Tongue (tissue), 1 donor: ENCODE measurements at regions not wholly inside any gene's neighbourhood (a gene's known extent, or its start where the extent isn't known, plus 50 kb on each side); places are given as distances from the start of the nearest gene placed in this dataset.
"Not testable (repeated sequence)": the region's sequence is repeated elsewhere in the genome, so short reads cannot be mapped to it uniquely, and the experiment has no call there.

Experiments used
- DNase-seq: peaks from one replicate; pipeline ENCODE4 v3.0.0-alpha.2; 2015

DNA sequence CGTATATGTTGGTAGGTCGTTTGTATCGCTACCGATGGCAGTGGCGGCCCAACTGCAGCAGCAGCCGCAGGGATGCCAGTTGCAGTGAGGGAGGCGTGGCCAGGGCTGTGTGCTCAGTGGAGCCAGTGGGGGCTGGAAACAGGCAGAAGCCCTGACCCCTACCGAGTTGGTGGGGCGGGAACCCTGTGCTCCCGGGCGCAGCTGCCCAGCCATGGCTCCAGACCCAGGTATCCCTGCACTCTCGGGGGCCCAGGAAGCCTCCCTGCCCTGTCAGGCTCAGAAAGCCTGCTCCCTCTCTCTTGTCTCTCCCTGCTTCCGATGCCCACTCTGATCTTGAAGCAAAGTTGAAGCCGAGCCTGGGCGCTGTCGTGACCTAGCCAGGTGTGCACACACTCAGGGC is 78.6 kb upstream of the ITGB1 start:
- DNase-seq = no peak

DNA sequence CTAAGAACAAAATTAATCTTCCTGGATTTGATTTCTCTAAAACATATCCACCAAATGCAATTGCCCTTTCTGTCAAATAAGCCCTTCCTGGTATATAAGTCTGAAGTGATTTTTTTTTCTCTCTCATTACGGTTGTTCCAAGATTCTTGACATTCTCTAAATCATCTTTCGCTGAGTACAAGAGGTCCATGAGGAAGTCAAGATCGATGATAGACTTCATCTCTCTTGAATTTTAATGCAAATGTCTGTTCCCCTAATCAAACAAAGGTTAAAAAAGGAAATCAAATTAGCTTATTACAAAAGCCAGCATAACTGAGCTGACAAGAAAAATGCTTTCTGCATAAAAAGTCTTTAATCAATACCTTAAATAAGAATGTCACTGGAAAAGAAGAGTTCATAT is 77.4 kb upstream of the ITGB1 start:
- DNase-seq = no peak

DNA sequence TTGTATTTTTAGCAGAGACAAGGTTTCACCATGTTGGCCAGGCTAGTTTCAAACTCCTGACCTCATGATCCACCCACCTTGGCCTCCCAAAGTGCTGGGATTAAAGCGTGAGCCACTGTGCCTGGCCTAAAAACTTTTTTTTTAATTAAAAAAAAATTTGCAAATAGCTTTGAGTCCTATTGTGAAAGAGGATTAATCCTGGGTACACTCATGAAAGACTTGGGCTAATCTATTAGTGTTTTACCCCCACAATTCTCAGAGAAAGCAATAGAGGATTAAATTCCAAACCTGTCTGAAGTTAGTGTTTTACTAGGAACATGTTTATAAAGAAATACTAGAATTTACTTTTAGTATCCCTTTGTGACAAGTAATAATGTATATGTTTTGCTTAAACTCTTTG is 76.9 kb upstream of the ITGB1 start:
- DNase-seq = no peak

DNA sequence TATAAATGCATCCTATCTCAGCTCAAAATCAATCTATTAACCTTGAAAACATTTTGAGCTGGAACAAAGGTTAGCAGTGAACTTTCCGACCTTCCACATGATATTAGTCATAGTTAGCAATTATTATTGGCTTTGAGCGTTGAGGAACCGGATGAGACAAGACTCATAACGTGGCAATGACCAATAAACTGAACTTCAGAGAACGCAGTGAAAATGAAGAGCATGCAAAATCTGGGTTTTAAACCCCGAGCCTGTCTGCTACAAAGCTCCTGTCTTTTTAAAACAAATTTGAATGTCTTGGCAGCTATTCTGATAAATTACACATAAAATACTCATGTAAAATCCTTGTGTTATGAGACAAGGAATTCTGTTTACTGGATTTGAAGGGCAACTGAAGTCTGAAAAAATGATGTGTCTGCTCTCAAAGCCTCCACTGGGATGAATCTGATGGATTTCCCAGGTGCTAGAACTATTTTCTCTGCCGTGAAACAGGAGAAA is 74.7 kb upstream of the ITGB1 start:
- DNase-seq = peak; percentile 38

DNA sequence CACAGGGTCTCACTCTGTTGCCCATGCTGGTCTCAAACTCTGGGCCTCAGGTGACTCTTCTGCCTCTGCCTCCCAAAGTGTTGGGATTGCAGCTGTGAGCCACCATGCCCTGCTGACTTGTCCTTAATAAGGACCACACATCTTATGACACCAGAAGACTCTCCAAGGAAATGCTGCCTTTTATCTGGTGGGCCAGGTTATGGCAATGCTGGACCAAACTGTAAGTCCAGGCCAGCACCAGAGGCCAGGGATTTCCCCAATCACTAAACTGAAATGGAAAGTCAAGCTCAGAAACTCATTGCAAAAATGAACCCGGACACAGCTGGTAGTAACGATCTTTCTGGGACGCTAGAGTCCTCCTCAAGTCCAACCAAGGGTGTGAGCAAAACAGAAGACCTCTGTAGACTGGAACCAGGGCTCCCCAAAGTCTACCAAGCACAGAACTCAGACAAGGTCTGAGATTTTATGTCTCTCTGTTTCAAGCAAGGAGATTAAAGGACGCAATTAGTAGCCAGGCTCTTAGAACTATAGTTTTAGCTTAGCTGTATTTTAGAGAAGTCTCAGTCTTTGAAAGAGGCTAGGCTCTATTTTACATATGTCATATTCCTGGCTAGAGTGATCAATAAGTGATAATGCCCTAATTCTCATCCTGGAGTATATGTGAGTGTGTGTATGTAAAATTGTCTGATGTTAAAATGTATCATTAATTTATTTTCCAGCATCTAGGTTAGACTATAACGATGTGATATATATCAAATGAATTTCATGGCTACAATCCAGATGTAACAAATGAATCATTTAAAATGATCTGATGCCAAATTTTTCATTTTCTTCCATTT is 74.0 kb upstream of the ITGB1 start:
- no peak for DNase-seq

DNA sequence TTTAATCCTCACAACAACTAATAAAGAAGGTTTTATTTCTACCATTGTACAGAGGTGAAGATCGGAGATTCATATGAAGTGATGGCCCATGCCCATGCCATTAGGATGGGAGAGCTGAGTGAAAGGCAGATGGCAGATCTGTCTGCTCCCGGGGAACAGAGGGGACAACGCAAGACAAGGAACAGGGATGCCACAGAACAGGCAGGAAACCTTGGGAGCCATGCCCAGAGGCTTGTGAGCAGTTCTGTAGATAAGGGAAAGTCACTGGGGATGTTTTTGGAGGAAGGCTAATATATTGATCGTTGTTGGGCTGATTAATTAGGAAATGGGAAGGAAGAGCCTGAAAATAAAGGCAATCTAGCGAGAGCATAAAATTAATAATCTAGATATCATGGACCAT is 73.1 kb upstream of the ITGB1 start:
- DNase-seq = no peak

DNA sequence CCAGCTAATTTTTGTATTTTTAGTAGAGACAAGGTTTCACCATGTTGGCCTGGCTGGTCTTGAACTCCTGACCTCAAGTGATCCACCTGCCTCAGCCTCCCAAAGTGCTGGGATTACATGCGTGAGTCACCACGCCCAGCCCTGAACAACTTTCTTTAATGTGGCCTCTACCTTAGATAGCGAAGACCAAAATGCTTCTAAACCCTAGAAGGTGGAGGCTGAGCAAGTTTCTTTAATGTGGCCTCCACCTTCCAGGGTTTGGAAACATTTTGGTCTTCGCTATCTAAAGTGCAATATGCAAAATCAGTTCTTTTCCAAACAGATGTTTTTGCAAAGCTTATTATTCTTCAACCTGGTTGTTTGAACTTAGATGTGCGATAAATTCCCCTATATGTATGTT is 70.5 kb upstream of the ITGB1 start:
- DNase-seq = not testable (repeated sequence)

DNA sequence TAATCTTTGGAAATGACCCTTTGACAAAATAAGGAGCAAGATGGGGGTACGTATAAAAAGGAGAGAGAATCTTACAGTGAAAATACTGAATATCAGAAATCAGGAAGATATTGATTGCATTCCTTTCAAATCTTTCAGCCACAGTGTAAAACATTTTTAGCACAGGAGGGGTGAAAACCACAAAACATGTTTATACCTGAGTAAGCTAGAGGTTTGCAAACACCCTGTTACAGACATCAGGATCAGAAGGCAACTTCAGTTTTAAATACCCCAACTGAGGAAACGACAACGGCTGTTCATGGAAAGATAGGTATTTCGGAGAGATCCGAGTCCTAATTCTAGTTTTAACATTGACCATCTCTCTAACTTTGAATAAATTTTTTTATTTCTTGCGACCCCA is 69.1 kb upstream of the ITGB1 start:
- no peak for DNase-seq

DNA sequence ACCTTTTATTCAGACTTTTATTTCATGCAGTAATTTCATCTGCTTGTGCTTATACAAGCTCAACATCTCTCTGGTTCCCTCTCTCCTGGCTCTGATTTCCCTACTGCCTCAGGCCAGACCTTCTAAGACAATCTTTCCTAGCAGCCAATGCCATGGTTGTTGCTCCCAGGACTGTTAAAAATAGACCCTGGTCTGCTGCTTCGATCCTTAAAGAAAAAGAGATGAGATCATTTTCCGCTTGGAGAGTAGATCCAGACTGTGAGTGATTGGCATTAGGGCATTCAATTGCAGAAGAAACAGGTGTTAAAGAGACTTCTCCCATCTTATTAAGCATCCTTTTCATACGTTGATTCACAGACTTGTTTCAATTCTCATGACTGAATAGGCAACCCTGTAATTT is 68.4 kb upstream of the ITGB1 start:
- DNase-seq = peak; percentile 42

DNA sequence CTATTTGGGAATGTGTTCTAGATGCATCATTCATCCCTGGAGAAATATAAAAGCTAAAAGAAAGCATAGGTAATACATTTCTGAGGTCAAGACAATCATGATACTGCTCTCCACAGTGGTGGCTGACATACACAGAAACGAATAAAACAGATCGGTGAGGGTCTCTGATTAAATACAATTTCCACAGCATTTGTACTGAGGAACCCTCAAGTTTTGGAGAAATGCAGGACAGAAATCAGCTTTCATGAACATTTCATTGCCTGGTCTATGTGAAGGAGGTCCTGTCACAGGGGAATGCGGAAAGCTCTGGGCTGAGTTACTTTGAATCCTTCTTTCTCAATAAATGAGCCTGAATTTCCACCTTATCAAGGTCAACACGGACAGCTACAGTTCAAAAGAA is 67.9 kb upstream of the ITGB1 start:
- DNase-seq = no peak

DNA sequence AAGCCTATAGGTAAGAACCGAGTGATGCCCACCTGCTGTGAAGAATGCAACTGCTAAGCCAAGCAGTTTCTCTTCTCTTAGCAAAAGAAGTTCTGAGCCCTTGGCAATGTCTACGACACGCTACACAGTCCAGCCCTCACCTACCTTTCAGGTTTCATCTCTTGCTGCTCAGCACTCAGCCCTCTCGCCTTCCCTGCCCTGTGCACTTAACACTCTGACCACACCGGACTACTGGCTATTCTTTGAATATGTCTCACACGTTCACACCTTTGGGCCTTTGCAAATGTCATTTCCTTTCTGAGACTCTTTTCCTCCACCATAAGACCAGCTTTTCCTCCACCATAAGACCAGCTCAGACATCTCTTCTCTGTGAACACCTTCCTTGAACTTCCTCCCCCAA is 67.0 kb upstream of the ITGB1 start:
- DNase-seq = no peak

DNA sequence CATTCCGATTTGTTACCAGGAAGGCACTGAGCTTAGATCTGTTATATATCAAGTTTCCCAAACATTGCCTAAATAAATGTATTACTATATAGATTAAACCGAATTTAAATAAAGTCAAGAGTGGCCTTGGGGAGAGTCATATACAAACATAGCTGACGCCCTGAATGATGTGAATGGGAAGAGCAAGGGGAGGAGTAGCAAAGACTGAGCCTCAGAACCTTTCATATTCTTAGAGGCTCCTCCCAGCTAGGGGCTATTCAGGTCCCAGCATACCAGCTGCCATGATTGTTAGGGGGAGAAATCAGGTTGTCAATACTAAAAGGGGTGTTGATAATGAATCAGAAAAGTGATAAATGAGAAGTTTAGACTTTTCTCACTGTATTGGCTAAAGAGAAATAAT is 64.7 kb upstream of the ITGB1 start:
- no peak for DNase-seq

DNA sequence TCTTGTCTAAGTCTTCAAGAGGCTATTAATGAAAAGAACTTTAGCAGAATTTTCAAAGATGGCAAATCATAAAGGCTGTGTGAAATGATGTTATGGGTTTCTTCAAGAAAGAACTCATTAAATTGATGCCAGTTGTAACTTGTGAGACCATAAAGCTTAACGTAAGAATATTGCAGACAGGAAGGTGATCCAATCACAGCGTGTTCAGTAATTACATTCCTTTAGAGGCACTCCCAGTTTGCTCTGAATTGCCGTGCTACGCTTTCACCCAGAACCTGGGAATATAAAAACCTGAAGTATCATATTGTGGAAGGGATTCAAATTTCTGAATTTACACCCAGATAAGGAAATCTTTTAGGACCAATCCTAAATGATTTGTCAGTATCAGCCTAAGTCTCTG is 64.1 kb upstream of the ITGB1 start:
- DNase-seq = no peak

DNA sequence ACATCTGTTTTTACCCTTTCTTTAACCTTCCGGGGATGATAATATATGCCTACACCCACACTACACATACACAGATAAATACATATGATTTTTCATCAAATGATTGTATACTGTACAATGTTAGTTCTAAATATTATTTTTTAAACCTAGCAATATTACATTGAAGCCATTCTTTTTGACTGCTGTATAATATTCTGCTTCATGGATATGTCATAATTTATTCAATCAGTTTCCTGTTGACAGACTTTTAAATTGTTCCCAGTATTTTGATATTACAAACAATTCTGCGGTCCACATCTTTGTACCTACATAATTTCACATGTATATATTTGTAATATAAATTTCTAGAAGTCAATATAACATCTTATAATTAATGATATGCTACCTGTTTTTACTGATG is 59.0 kb upstream of the ITGB1 start:
- DNase-seq = no peak

DNA sequence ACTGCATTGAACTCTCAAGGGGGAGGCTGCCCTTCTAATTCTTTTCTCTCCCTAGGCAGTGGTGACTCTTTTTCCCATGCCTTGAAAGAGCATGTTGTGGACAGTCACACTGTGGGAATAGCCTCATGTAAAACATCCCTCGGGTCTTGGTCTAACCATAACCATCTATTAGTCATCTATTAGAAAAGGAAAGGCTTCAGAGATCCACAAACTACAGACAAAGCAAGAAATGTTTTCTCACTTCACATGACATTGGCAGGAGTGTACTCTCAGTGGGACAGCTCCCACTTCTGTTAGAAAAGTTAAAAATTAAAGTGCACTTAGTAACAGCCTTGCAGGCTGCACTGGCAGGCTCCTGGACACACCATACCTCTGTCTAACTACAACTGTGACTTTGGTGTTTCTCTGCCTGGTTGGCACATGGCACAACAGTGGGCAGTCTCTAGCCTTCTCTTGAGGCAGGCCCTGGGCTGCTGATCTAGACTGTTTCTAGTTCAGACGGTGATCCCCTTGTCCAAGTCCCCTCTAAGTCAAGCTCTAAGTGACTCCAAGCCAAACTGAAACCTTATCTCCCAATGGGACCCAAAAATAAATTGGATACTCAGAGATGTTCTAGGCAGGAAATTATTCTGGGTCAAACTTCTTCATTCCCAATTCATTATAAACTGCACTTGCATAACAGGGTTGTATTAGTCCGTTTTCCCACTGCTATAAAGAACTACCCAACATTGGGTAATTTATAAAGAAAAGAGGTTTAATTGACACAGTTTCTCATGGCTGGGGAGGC is 57.9 kb upstream of the ITGB1 start:
- no peak for DNase-seq

DNA sequence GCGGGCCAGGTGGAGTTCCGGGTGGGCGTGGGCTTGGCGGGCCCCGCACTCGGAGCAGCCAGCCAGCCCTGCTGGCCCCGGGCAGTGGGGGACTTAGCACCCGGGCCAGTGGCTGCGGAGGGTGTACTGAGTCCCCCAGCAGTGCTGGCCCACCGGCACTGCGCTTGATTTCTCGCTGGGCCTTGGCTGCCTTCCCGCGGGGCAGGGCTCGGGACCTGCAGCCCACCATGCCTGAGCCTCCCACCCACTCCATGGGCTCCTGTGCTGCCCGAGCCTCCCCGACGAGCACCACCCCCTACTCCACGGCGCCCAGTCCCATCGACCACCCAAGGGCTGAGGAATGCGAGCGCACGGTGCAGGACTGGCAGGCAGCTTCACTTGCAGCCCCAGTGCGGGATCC is 55.3 kb upstream of the ITGB1 start:
- DNase-seq = not testable (repeated sequence)

DNA sequence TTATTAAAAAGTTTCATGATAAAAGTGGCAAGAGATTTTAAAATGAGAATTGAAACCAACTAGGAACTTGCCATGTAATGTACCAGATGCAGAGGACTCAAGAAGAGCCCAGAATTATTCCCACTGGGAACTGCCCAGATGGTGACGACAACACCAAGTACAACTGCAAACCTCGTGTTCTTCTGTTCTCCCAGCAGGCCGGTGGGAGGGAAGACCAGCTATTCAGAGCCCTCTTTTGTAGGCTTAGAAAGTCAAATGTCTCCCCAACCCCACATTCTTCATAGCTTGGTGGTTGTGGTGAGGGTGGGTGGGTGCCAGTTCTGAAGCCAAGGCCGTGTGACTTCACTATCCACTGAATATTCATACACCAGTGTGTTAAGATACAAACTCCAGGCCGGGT is 54.3 kb upstream of the ITGB1 start:
- DNase-seq = no peak

DNA sequence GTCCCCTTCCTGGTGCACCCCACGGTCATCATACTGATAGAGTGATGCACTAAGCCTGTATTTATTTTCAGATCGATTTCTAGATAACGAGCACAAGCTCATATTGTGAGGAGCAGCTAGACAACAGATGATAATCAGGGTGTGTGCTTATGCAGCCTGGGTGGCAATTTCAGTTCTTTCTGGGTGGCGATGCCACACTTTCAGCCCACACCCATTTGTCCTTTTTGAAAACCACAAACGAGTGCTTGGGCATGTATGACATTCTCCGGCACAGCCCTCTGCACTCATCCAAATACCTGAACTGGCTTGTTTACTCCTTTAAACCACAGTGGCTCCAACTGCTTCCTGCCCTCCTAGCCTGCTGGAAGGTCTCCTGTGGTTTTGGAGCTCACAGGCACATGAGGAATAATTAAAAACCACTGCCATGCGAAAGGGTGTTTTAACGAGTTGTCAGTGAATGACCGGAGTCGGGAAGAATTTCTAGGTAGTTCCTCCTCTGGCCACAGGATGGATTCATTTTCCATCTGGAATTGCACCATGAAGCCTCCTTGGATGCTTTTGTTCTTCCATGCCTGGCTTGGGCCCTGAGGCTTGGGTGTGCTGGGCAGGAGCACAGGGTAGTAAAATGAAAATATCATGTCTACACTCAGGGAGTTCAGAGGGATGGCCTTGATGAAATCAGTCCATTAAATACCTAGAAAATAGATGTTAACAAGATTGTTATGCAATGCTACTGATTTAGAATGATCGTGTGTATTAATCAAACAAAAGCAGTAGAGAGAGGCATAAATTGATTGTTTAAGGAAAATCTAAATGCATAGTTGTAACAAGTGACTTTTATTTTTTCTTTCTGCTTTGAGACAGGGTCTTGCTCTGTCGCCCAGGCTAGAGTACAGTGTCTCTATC is 52.4 kb upstream of the ITGB1 start:
- DNase-seq = no peak

DNA sequence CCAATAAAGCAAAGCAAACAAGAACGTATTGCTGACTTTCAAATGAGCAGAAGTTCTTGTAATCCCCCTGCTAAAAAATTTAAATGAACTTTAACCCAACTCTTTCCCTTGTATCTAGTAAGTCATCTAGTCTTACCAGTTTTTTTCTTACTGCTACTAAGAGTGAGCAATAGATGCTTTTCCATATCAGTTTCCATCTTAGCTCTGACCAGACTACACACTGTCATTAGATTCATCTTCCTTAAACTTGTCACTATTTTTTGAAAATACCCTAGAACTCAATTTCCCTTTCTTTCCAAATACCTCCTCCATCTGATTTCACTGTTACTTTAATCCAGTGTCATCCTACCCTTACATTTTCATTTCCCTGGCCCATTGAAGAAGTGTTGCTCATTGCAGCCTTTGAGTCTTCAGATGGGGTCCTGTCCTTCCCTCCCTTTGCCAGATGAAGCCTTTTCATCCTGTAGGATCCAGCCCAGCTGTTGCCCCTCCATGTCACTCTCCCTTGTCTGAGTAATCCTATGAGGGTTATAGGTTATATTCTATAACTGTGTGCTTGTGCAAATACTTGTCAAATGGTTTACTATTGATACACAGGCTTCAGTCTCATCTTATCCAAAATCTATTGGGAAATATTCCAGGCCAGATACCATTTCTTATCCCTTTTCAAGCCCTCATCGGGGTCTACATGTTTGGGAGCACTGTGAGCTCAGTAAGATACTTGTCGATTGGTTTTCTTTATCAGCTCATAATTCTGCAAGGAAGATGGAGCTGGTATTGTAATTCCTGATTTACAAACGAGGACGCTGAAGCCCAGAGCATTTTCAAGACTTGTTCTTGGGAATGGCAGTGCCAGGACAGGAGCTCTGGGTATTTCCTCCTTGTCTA is 51.5 kb upstream of the ITGB1 start:
- no peak for DNase-seq

DNA sequence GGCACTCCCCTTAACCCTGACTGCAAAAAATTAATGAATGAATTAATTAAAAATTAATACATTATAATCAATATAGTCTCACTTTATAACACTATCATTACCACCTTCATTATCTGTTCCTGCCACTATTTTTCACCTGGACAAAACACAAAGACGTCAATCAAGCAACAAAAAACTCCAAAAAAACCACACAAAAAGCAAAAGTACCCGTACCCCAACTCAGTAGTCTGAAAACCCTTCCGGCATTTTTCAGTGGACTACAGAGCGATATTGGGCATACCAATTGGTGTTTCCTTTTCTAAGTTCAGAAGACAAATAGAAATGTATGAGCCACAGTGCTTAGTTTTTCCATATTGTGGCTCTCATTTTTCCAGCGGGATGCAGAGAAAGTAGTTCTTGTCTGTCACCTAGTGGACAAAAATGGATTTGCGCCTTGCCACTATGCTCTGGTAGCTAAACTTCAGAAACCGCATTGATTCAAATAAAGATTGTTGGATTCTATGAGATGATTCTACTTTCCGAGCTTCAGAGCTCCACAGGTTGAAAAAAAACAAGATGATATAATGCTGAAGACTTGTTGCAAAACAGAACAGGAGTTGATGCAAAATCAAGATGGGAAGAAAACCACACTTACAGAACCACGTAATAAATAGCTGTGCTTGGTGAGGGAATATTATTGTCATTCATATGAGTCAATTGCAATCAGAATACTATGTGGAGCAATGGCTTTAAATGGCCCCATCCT is 50.6 kb upstream of the ITGB1 start:
- peak; percentile 91 for DNase-seq
